H9 (cell line): ENCODE measurements at regions not wholly inside any gene's neighbourhood (a gene's known extent, or its start where the extent isn't known, plus 50 kb on each side); places are given as distances from the start of the nearest gene placed in this dataset.

ENCODE experiments used
- DNase-seq: peaks from one replicate; pipeline ENCODE4 v3.0.0-alpha.2; 2017
- H2AFZ ChIP-seq: one replicate; pipeline ENCODE4 v1.6.1; 2013; ENCODE audit warnings: mild to moderate bottlenecking, low read length, control low read depth, moderate library complexity
- H2AK5ac ChIP-seq: 2 replicates; pipeline ENCODE4 v1.6.1; 2013; ENCODE audit warnings: low read length, control low read depth, mixed read lengths; ENCODE audit not compliant: insufficient read length
- H2BK120ac ChIP-seq: one replicate; pipeline ENCODE4 v1.6.1; 2013; ENCODE audit warnings: low read depth, mild to moderate bottlenecking, low read length, control low read depth, inconsistent platforms; ENCODE audit not compliant: poor library complexity, severe bottlenecking
- H2BK12ac ChIP-seq: 2 replicates; pipeline ENCODE4 v1.6.1; 2013; ENCODE audit warnings: low read length, control low read depth, mixed read lengths, low read depth; ENCODE audit not compliant: insufficient read length
- H2BK15ac ChIP-seq: 2 replicates; pipeline ENCODE4 v1.6.1; 2013; ENCODE audit warnings: low read depth, low read length, control low read depth
- H2BK20ac ChIP-seq: one replicate; pipeline ENCODE4 v1.6.1; 2013; ENCODE audit warnings: low read depth, mild to moderate bottlenecking, low read length, control low read depth, inconsistent platforms; ENCODE audit not compliant: poor library complexity, severe bottlenecking
- H2BK5ac ChIP-seq: 2 replicates; pipeline ENCODE4 v1.6.1; 2013; ENCODE audit warnings: low read length, control low read depth, mixed read lengths; ENCODE audit not compliant: insufficient read length
- H3K14ac ChIP-seq: 2 replicates; pipeline ENCODE4 v1.6.1; 2013; ENCODE audit warnings: low read length, control low read depth; ENCODE audit not compliant: insufficient read depth
- H3K18ac ChIP-seq: 2 replicates; pipeline ENCODE4 v1.6.1; 2013; ENCODE audit warnings: low read depth, mild to moderate bottlenecking, mixed read lengths, low read length, control low read depth; ENCODE audit not compliant: insufficient read length
- H3K23ac ChIP-seq: 2 replicates; pipeline ENCODE4 v1.6.1; 2013; ENCODE audit warnings: low read length, control low read depth, mixed read lengths, low read depth; ENCODE audit not compliant: insufficient read length
- H3K23me2 ChIP-seq: 2 replicates; pipeline ENCODE4 v1.6.1; 2013; ENCODE audit warnings: low read depth, mild to moderate bottlenecking, mixed read lengths, low read length, control low read depth; ENCODE audit not compliant: insufficient read length, poor library complexity, severe bottlenecking
- H3K27ac ChIP-seq: 2 replicates; pipeline ENCODE4 v1.5.1; 2013; ENCODE audit warnings: low read length, control low read depth, mixed read lengths, low read depth; ENCODE audit not compliant: insufficient read length
- H3K27me3 ChIP-seq: 2 replicates; pipeline ENCODE4 v1.6.1; 2013; ENCODE audit warnings: low read length, control low read depth, inconsistent platforms; ENCODE audit not compliant: insufficient read depth
- H3K4ac ChIP-seq: 2 replicates; pipeline ENCODE4 v1.6.1; 2013; ENCODE audit warnings: low read depth, mild to moderate bottlenecking, control low read depth, inconsistent platforms, low read length, moderate library complexity
- H3K4me1 ChIP-seq: 2 replicates; pipeline ENCODE4 v1.6.1; 2013; ENCODE audit warnings: low read length, control low read depth, inconsistent platforms; ENCODE audit not compliant: insufficient read depth
- H3K4me2 ChIP-seq: 2 replicates; pipeline ENCODE4 v1.6.1; 2013; ENCODE audit warnings: low read length, control low read depth, mixed read lengths; ENCODE audit not compliant: insufficient read length, insufficient read depth
- H3K56ac ChIP-seq: 2 replicates; pipeline ENCODE4 v1.6.1; 2013; ENCODE audit warnings: low read depth, mild to moderate bottlenecking, mixed read lengths, low read length, control low read depth; ENCODE audit not compliant: insufficient read length
- H3K79me1 ChIP-seq: 2 replicates; pipeline ENCODE4 v1.6.1; 2013; ENCODE audit warnings: low read depth, mild to moderate bottlenecking, moderate library complexity, low read length, control low read depth, inconsistent platforms; ENCODE audit not compliant: insufficient read depth, poor library complexity, severe bottlenecking
- H3K79me2 ChIP-seq: 2 replicates; pipeline ENCODE4 v1.6.1; 2013; ENCODE audit warnings: low read length, control low read depth, inconsistent platforms; ENCODE audit not compliant: insufficient read depth
- H3K9ac ChIP-seq: 2 replicates; pipeline ENCODE4 v1.6.1; 2013; ENCODE audit warnings: low read length, control low read depth, mixed read lengths; ENCODE audit not compliant: insufficient read length; ENCODE audit errors: extremely low read depth
- H3K9me3 ChIP-seq: one replicate; pipeline ENCODE4 v1.6.1; 2013; ENCODE audit warnings: low read depth, low read length, inconsistent platforms; ENCODE audit not compliant: control insufficient read depth
- H3T11ph ChIP-seq: one replicate; pipeline ENCODE4 v1.6.1; 2013; ENCODE audit warnings: mild to moderate bottlenecking, low read length, control low read depth, inconsistent platforms
- H4K20me1 ChIP-seq: one replicate; pipeline ENCODE4 v1.6.1; 2013; ENCODE audit not compliant: control insufficient read depth, insufficient read length, insufficient read depth
- H4K5ac ChIP-seq: 2 replicates; pipeline ENCODE4 v1.6.1; 2013; ENCODE audit warnings: low read depth, mild to moderate bottlenecking, mixed read lengths, low read length, control low read depth; ENCODE audit not compliant: insufficient read length
- H4K8ac ChIP-seq: replicated peaks from 2 replicates; pipeline ENCODE4 v1.6.1; 2013; ENCODE audit warnings: low read length, control low read depth, mixed read lengths, low read depth; ENCODE audit not compliant: insufficient read length
- H4K91ac ChIP-seq: 2 replicates; pipeline ENCODE4 v1.6.1; 2013; ENCODE audit warnings: low read depth, mild to moderate bottlenecking, moderate library complexity, mixed read lengths, low read length, control low read depth; ENCODE audit not compliant: insufficient read length
- H3K27ac Mint-ChIP-seq, 3 experiments: 2 replicates in 2 of 3; 3 replicates in 1 of 3; pipeline ENCODE4 v1.8.0; 2020 to 2021; ENCODE audit warnings: mixed read lengths in 3 of 3, mild to moderate bottlenecking in 1 of 3, moderate library complexity in 1 of 3
- H3K27me3 Mint-ChIP-seq: 2 replicates; pipeline ENCODE4 v1.8.0; 2021; ENCODE audit warnings: low read depth, mild to moderate bottlenecking, moderate library complexity, mixed read lengths
- H3K36me3 Mint-ChIP-seq, 3 experiments: 2 replicates in 2 of 3; 3 replicates in 1 of 3; pipeline ENCODE4 v1.8.0; 2020 to 2021; ENCODE audit warnings: low read depth in 3 of 3, mixed read lengths in 3 of 3; ENCODE audit not compliant: insufficient read depth in 1 of 3
- H3K4me1 Mint-ChIP-seq, 2 experiments: 2 replicates each; pipeline ENCODE4 v1.8.0; 2020; ENCODE audit warnings: mixed read lengths in 2 of 2
- H3K4me3 Mint-ChIP-seq, 2 experiments: 2 replicates in 1 of 2; 3 replicates in 1 of 2; pipeline ENCODE4 v1.8.0; 2020 to 2021; ENCODE audit warnings: mild to moderate bottlenecking in 2 of 2, mixed read lengths in 2 of 2, moderate library complexity in 1 of 2
- H3K9me3 Mint-ChIP-seq, 2 experiments: 2 replicates in 1 of 2; 3 replicates in 1 of 2; pipeline ENCODE4 v1.8.0; 2020; ENCODE audit warnings: mild to moderate bottlenecking in 2 of 2, mixed read lengths in 2 of 2, moderate library complexity in 1 of 2
- WGBS: extraction: QIAGEN DNeasy Blood & Tissue Kit; methylation state at CpG from one replicate; pipeline ENCODE4 v1.1.7; 2013; ENCODE audit warnings: missing lambda C conversion rate, low lambda C conversion rate, mixed read lengths; ENCODE audit not compliant: insufficient read length; ENCODE audit errors: extremely low coverage; 5-methylcytosine and 5-hydroxymethylcytosine counted together
- TF ChIP-seq, protein P1 (sequence below): fragments of 200-600 bp; sonication (generic); conservative IDR thresholded peaks from 3 replicates; pipeline ENCODE4 v1.8.0; 2021; ENCODE audit warnings: antibody characterized with exemption, mild to moderate bottlenecking

DNA sequence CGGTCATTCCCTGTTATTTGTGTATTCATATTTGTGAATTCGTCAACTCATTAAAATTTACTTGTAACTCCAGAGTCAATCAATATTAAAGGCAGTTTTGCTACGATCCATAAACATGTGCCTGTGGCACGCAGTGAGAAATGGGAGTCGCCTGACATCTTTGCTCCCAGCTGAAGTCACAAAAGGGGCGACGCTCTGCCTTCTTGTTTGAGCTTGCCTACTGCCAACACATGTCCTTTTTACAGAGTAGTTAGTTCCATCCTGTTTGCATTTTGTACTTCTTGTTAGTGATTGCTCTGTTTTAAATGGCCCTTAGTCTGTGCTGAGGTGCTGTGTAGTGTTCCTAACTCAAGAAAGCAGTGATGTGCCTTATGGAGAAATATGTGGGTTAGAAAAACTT lies 305.3 kb downstream of the ETS1 start:
- Histone ChIP-seq H2BK20ac (no peak overlapping the region), H3K56ac (no peak overlapping the region), H3K4me2 (no peak overlapping the region), H2BK15ac (no peak overlapping the region), H4K20me1 (no peaks in the 10 kb centered on the region), H3K23ac (no peak overlapping the region), H3K27me3 (no peaks in the 10 kb centered on the region; the same call in 1 of the 2 replicates), H3K9me3 (no peaks in the 10 kb centered on the region), H4K8ac (no peak overlapping the region), H2AFZ (no peak overlapping the region), H2AK5ac (no peak overlapping the region), H2BK120ac (no peak overlapping the region), H3K27ac (no peak overlapping the region), H2BK12ac (no peak overlapping the region), H2BK5ac (no peak overlapping the region), H3K79me1 (no peaks in the 10 kb centered on the region), H3K23me2 (no peaks in the 10 kb centered on the region), H3K9ac (no peak overlapping the region), H3K14ac (no peak overlapping the region), H3K18ac (no peak overlapping the region), H3K4ac (no peak overlapping the region), H4K91ac (no peak overlapping the region), H3T11ph (no peak overlapping the region), H3K4me1 (no peaks in the 10 kb centered on the region), H4K5ac (no peak overlapping the region), H3K79me2 (no peaks in the 10 kb centered on the region)
- Mint-ChIP-seq H3K27ac (no peak overlapping the region), H3K4me3 (no peak overlapping the region), H3K27me3 (no peaks in the 10 kb centered on the region), H3K9me3 (no peaks in the 10 kb centered on the region), H3K4me1 (0 out of 4 replicates have a peak, but pooled peaks cover 0 to 4% of the 10 kb centered on the region in 2 experiments), H3K36me3 (no peaks in the 10 kb centered on the region)
- no CpG with 5 or more reads among the region's 7 CpGs for WGBS
- DNase-seq = no peak
- TF ChIP-seq, protein P1, sequence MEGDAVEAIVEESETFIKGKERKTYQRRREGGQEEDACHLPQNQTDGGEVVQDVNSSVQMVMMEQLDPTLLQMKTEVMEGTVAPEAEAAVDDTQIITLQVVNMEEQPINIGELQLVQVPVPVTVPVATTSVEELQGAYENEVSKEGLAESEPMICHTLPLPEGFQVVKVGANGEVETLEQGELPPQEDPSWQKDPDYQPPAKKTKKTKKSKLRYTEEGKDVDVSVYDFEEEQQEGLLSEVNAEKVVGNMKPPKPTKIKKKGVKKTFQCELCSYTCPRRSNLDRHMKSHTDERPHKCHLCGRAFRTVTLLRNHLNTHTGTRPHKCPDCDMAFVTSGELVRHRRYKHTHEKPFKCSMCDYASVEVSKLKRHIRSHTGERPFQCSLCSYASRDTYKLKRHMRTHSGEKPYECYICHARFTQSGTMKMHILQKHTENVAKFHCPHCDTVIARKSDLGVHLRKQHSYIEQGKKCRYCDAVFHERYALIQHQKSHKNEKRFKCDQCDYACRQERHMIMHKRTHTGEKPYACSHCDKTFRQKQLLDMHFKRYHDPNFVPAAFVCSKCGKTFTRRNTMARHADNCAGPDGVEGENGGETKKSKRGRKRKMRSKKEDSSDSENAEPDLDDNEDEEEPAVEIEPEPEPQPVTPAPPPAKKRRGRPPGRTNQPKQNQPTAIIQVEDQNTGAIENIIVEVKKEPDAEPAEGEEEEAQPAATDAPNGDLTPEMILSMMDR = no peak
